Common myeloid progenitor, CD34-positive (primary cell): ENCODE measurements at regions not wholly inside any gene's neighbourhood (a gene's known extent, or its start where the extent isn't known, plus 50 kb on each side); places are given as distances from the start of the nearest gene placed in this dataset.

Experiments
- CTCF ChIA-PET: fragments of 350-600 bp; sonication (Branson Sonifier 250); formaldehyde crosslinking; loops from one replicate; lab custom pipeline; 2021; ENCODE audit warnings: antibody characterized with exemption; lab: Charles Lee
- POLR2A ChIA-PET: fragments of 350-600 bp; sonication (Branson Sonifier 250); formaldehyde crosslinking; loops from one replicate; lab custom pipeline; 2021; ENCODE audit warnings: antibody characterized with exemption; lab: Charles Lee
- DNase-seq, 3 donors: peaks; one replicate each; pipeline versions ENCODE4 v3.0.0 to v3.0.0-alpha.2; 2013
- H3K27ac ChIP-seq, 2 experiments: 1 replicate in 1 of 2; 2 replicates in 1 of 2; pipeline ENCODE4 v1.7.0; 2013; ENCODE audit warnings: inconsistent platforms in 2 of 2, low read length in 2 of 2, mild to moderate bottlenecking in 2 of 2, low read depth in 1 of 2, moderate library complexity in 1 of 2; ENCODE audit not compliant: severe bottlenecking in 2 of 2, insufficient read depth in 1 of 2, poor library complexity in 1 of 2
- H3K27me3 ChIP-seq, 5 experiments: replicated peaks in 2 of 5; 1 replicate in 3 of 5; 2 replicates in 2 of 5; pipeline versions ENCODE4 v1.6.1 to v1.7.0; 2013; ENCODE audit warnings: low read length in 4 of 5, mild to moderate bottlenecking in 2 of 5, moderate library complexity in 2 of 5, inconsistent platforms in 1 of 5; ENCODE audit not compliant: insufficient read depth in 5 of 5, control insufficient read depth in 4 of 5
- H3K36me3 ChIP-seq, 4 experiments: 1 replicate in 2 of 4; 2 replicates in 2 of 4; pipeline versions ENCODE4 v1.6.1 to v1.7.0; 2013; ENCODE audit warnings: low read length in 3 of 4, control low read depth in 1 of 4, mild to moderate bottlenecking in 1 of 4; ENCODE audit not compliant: control insufficient read depth in 4 of 4, insufficient read depth in 4 of 4
- H3K4me1 ChIP-seq, 4 experiments: 1 replicate in 3 of 4; 2 replicates in 1 of 4; pipeline versions ENCODE4 v1.6.1 to v1.7.1; 2013; ENCODE audit warnings: low read length in 3 of 4, mild to moderate bottlenecking in 3 of 4, control low read depth in 1 of 4, inconsistent platforms in 1 of 4, moderate library complexity in 1 of 4; ENCODE audit not compliant: control insufficient read depth in 4 of 4, insufficient read depth in 4 of 4; ENCODE audit errors: control extremely low read depth in 1 of 4
- H3K4me3 ChIP-seq, 7 experiments: 1 replicate in 4 of 7; 2 replicates in 3 of 7; pipeline versions ENCODE4 v1.5.1 to v1.7.0; 2013; ENCODE audit warnings: mild to moderate bottlenecking in 7 of 7, low read length in 6 of 7, moderate library complexity in 6 of 7, inconsistent platforms in 2 of 7, low read depth in 2 of 7, control low read depth in 1 of 7; ENCODE audit not compliant: insufficient read depth in 4 of 7, control insufficient read depth in 1 of 7; ENCODE audit errors: extremely low read depth in 1 of 7
- H3K9me3 ChIP-seq, 5 experiments: 1 replicate in 4 of 5; 2 replicates in 1 of 5; pipeline versions ENCODE4 v1.6.1 to v1.7.1; 2013; ENCODE audit warnings: low read length in 4 of 5, mild to moderate bottlenecking in 2 of 5, inconsistent platforms in 1 of 5, low read depth in 1 of 5, moderate library complexity in 1 of 5; ENCODE audit not compliant: control insufficient read depth in 4 of 5, insufficient read depth in 2 of 5; ENCODE audit errors: control extremely low read depth in 1 of 5
- WGBS: methylation state at CpG from one replicate; pipeline ENCODE4 v1.1.5; 2013; ENCODE audit not compliant: insufficient coverage; 5-methylcytosine and 5-hydroxymethylcytosine counted together

- Histone ChIP-seq H3K9me3 (no peaks in the 10 kb centered on the region), H3K4me3 (no peak overlapping the region)
- WGBS = 46% methylated on average over 2 of the region's 2 CpGs
Measured at GRCh38 chrX:39630344-39630743, 467.4 kb downstream of the BCOR start.

GRCh38 chrX:39631276-39632229 is 466.2 kb downstream of the BCOR start:
- Histone ChIP-seq H3K27me3 (peaks cover 0 to 3% (median 0%) of the 10 kb centered on the region in 5 experiments), H3K27ac (no peak overlapping the region), H3K36me3 (no peaks in the 10 kb centered on the region), H3K9me3 (no peaks in the 10 kb centered on the region), H3K4me3 (no peak overlapping the region), H3K4me1 (peaks cover 0 to 31% (median 13%) of the 10 kb centered on the region in 4 experiments)
- no peak for DNase-seq
- 96% methylated on average over 3 of the region's 4 CpGs for WGBS
- ChIA-PET CTCF (no interaction called here), POLR2A (no interaction called here)

More at GRCh38 chrX:39630344-39630743, 467.4 kb downstream of the BCOR start:
- ChIA-PET POLR2A (no interaction called here), CTCF (interaction anchor here (0.6 kb wide), 1 partner anchor 9 kb away, joined by 3 read pairs; no protein-coding TSS in a partner anchor)
- H3K27me3 ChIP-seq = peaks cover 0 to 3% (median 0%) of the 10 kb centered on the region in 5 experiments
- H3K27ac ChIP-seq = no peak overlapping the region
- DNase-seq = peak in 2 of 3 donors; percentile 21 to 29
- peaks cover 0 to 31% (median 13%) of the 10 kb centered on the region in 4 experiments for H3K4me1 ChIP-seq
- no peaks in the 10 kb centered on the region for H3K36me3 ChIP-seq

GRCh38 chrX:39633293-39633692 is 464.5 kb downstream of the BCOR start:
- ChIA-PET POLR2A (no interaction called here), CTCF (no interaction called here)
- peak; percentile 84 to 96 (median 94) for DNase-seq
- Histone ChIP-seq H3K27ac (no peak overlapping the region), H3K9me3 (no peaks in the 10 kb centered on the region), H3K27me3 (peaks cover 0 to 3% (median 0%) of the 10 kb centered on the region in 5 experiments), H3K4me1 (peaks cover 0 to 34% (median 13%) of the 10 kb centered on the region in 4 experiments), H3K36me3 (no peaks in the 10 kb centered on the region), H3K4me3 (no peak overlapping the region)
- 31% methylated on average over 2 of the region's 2 CpGs for WGBS

GRCh38 chrX:39636481-39636880 is 461.3 kb downstream of the BCOR start:
- Histone ChIP-seq H3K36me3 (no peaks in the 10 kb centered on the region), H3K27me3 (no peaks in the 10 kb centered on the region), H3K9me3 (no peaks in the 10 kb centered on the region), H3K4me3 (no peak overlapping the region), H3K4me1 (peaks cover 0 to 25% (median 11%) of the 10 kb centered on the region in 4 experiments), H3K27ac (no peak overlapping the region)
- no peak for DNase-seq
- WGBS = 79% methylated on average over 3 of the region's 3 CpGs
- CTCF ChIA-PET = interaction anchor here (1.0 kb wide), 1 partner anchor 58 kb away, joined by 3 read pairs; no protein-coding TSS in a partner anchor
- POLR2A ChIA-PET = interaction anchor here (0.5 kb wide), 2 partner anchors 10 to 420 kb away, joined by 3 read pairs; no protein-coding TSS in a partner anchor

- ChIA-PET CTCF (no interaction called here), POLR2A (no interaction called here)
- H3K36me3 ChIP-seq = no peaks in the 10 kb centered on the region
- no peaks in the 10 kb centered on the region for H3K9me3 ChIP-seq
- peaks cover 0 to 2% (median 0%) of the 10 kb centered on the region in 5 experiments for H3K27me3 ChIP-seq
- H3K27ac ChIP-seq = no peak overlapping the region
- no peak for DNase-seq
- no peak overlapping the region for H3K4me3 ChIP-seq
- peaks cover 0 to 12% (median 2%) of the 10 kb centered on the region in 4 experiments for H3K4me1 ChIP-seq
- 100% methylated on average over 1 of the region's 2 CpGs for WGBS
Measured at GRCh38 chrX:39638526-39638925, 459.2 kb downstream of the BCOR start.

GRCh38 chrX:39639871-39640270 is 457.9 kb downstream of the BCOR start:
- Histone ChIP-seq H3K27ac (no peak overlapping the region), H3K4me1 (peaks cover 0 to 11% (median 0%) of the 10 kb centered on the region in 4 experiments), H3K9me3 (no peaks in the 10 kb centered on the region), H3K36me3 (no peaks in the 10 kb centered on the region), H3K4me3 (no peak overlapping the region), H3K27me3 (peaks cover 0 to 2% (median 0%) of the 10 kb centered on the region in 5 experiments)
- DNase-seq = no peak
- 93% methylated on average over 4 of the region's 4 CpGs for WGBS
- ChIA-PET CTCF (interaction anchor here (1.0 to 1.8 kb wide), 2 partner anchors 10 to 14 kb away, joined by 3 to 4 read pairs; no protein-coding TSS in a partner anchor), POLR2A (no interaction called here)
